Spleen (tissue), 11 donors: ENCODE measurements at regions not wholly inside any gene's neighbourhood (a gene's known extent, or its start where the extent isn't known, plus 50 kb on each side); places are given as distances from the start of the nearest gene placed in this dataset.

Experiments used
- DNase-seq: peaks from one replicate; pipeline ENCODE4 v3.0.0-alpha.2; 2020
- H3K27ac ChIP-seq, 8 donors: fragments of 200-600 bp; sonication (generic) in 7 of 8; 1 replicate in 4 of 8; 2 replicates in 4 of 8; pipeline versions ENCODE4 v1.5.0 to v1.8.0; 2016 to 2021; ENCODE audit warnings: inconsistent platforms in 4 of 8, mild to moderate bottlenecking in 4 of 8, moderate library complexity in 1 of 8
- H3K27me3 ChIP-seq, 7 donors: fragments of 200-600 bp; sonication (generic) in 6 of 7; replicated peaks in 1 of 7; 1 replicate in 4 of 7; 2 replicates in 3 of 7; pipeline versions ENCODE4 v1.5.0 to v1.8.0; 2016 to 2021; ENCODE audit warnings: inconsistent platforms in 3 of 7, mild to moderate bottlenecking in 1 of 7
- H3K36me3 ChIP-seq, 6 donors: fragments of 200-600 bp; sonication (generic) in 5 of 6; 1 replicate in 4 of 6; 2 replicates in 2 of 6; pipeline versions ENCODE4 v1.5.0 to v1.8.0; 2016 to 2021; ENCODE audit warnings: inconsistent platforms in 2 of 6
- H3K4me1 ChIP-seq, 6 donors: fragments of 200-600 bp; sonication (generic) in 5 of 6; 1 replicate in 3 of 6; 2 replicates in 3 of 6; pipeline versions ENCODE4 v1.5.0 to v1.8.0; 2016 to 2021; ENCODE audit warnings: inconsistent platforms in 3 of 6
- H3K4me3 ChIP-seq, 8 donors: fragments of 200-600 bp; sonication (generic) in 7 of 8; 1 replicate in 4 of 8; 2 replicates in 4 of 8; pipeline versions ENCODE4 v1.5.0 to v1.8.0; 2016 to 2021; ENCODE audit warnings: inconsistent platforms in 4 of 8, mild to moderate bottlenecking in 4 of 8, moderate library complexity in 2 of 8
- H3K9me3 ChIP-seq, 8 donors: fragments of 200-600 bp; sonication (generic) in 7 of 8; 1 replicate in 4 of 8; 2 replicates in 4 of 8; pipeline versions ENCODE4 v1.5.0 to v1.8.0; 2016 to 2021; ENCODE audit warnings: inconsistent platforms in 4 of 8
- CTCF ChIP-seq, 11 experiments: fragments of 200-600 bp in 7 of 11; fragments of 450-650 bp in 4 of 11; sonication (generic) in 4 of 11; IDR thresholded peaks in 8 of 11; conservative IDR thresholded peaks in 3 of 11; 1 replicate in 7 of 11; 2 replicates in 4 of 11; pipeline versions ENCODE4 v1.4.0 to v1.8.0; 2016 to 2021; ENCODE audit warnings: antibody characterized with exemption in 11 of 11, inconsistent platforms in 4 of 11, mild to moderate bottlenecking in 1 of 11
- POLR2A ChIP-seq, 3 donors: fragments of 450-650 bp; IDR thresholded peaks; one replicate each; pipeline ENCODE4 v1.5.1; 2017; ENCODE audit warnings: antibody characterized with exemption in 3 of 3, mild to moderate bottlenecking in 1 of 3
- POLR2AphosphoS5 ChIP-seq, 3 donors: sonication (generic); formaldehyde crosslinking; IDR thresholded peaks; one replicate each; pipeline ENCODE4 v1.5.1; 2017; ENCODE audit warnings: antibody characterized with exemption in 3 of 3
- WGBS, 5 donors: extraction: QIAGEN DNeasy Blood & Tissue Kit in 3 of 5; methylation state at CpG; one replicate each; pipeline versions ENCODE4 v1.1.5 to v1.1.7; 2013 to 2018; 5-methylcytosine and 5-hydroxymethylcytosine counted together
- intact Hi-C: fragments of 100-400 bp; cut with DNase I; formaldehyde crosslinking; loops from one replicate; pipeline ENCODE4 v1.15.0; 2023; ENCODE audit warnings: low total_unique reads
- donor health status: healthy with polysubstance abuse.
- donor health status: DM: no; HTN: no; CAD: no; lungs with moderate emphysema.
- donor health status: DM: no; HTN: no; CAD: no.
- donor health status: Bipolar disorder and iron deficiency.
- donor health status: healthy.
- donor health status: DM: no; HTN: no; CAD: no.
- donor health status: DM: yes; HTN: yes; CAD: no.

DNA sequence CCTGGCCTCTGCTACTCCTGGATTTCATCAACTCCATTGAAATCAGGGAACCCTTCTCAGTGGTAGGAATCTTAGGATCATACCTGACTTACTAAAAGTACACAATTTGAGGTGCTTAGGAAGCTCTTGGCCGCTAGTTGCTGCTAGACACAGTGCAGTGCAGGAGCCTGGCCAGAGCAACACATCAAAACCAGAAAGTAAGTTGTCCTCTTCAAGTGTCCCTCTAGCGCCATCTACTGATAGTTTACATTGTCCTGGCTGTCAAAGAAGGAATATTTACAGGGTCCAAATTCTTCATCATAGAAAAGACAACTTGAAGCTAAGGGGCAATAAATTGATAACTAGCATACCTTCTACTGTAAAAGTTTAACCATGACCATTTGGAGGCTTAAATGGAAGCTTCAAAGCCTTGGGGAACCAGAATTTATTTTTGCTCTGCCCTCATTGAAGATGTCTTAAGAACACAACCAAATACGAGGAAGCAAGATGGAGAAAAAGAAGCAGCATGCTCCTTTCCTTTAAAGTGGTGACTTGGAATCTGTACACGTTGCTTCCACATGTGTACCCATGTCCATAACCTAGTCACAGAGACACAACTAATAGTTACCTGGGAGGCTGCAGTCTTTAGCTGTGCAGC, 889.1 kb upstream of the GCFC2 start:
- 14 to 22% (median 19%) methylated on average over 4 of the region's 4 CpGs for WGBS, 5 donors
- Histone ChIP-seq H3K27me3 (no peaks in the 10 kb centered on the region), H3K4me1 (no peaks in the 10 kb centered on the region), H3K36me3 (no peaks in the 10 kb centered on the region), H3K27ac (no peak overlapping the region), H3K4me3 (no peak overlapping the region), H3K9me3 (no peaks in the 10 kb centered on the region)
- DNase-seq = peak; percentile 32
- intact Hi-C loops = loop anchor here (5.0 kb wide), 1 partner anchor 403 kb away; no protein-coding TSS in a partner anchor
- TF ChIP-seq CTCF (IDR thresholded peaks at IDR 0.05 in 8 of 11, conservative IDR thresholded peaks at IDR 0.05 in 3 of 11) = peak in 10 of 11 experiments; percentile 22 to 60 (median 49)
- no peak for TF ChIP-seq POLR2A (IDR thresholded peaks at IDR 0.05)

GRCh38 chr2:76584474-76584873, 873.8 kb upstream of the GCFC2 start:
- H3K4me1 ChIP-seq = no peaks in the 10 kb centered on the region
- no peak for DNase-seq
- no peaks in the 10 kb centered on the region for H3K27me3 ChIP-seq
- no peaks in the 10 kb centered on the region for H3K36me3 ChIP-seq
- TF ChIP-seq POLR2AphosphoS5 (IDR thresholded peaks at IDR 0.05) (no peak), CTCF (IDR thresholded peaks at IDR 0.05 in 8 of 11, conservative IDR thresholded peaks at IDR 0.05 in 3 of 11) (no peak), POLR2A (IDR thresholded peaks at IDR 0.05) (no peak)
- H3K9me3 ChIP-seq = peaks cover 0 to 12% (median 8%) of the 10 kb centered on the region in 8 donors
- no peak overlapping the region for H3K4me3 ChIP-seq
- intact Hi-C loops = no loop called here
- WGBS, 5 donors = 60 to 85% (median 69%) methylated on average over 3 of the region's 3 CpGs
- no peak overlapping the region for H3K27ac ChIP-seq

DNA sequence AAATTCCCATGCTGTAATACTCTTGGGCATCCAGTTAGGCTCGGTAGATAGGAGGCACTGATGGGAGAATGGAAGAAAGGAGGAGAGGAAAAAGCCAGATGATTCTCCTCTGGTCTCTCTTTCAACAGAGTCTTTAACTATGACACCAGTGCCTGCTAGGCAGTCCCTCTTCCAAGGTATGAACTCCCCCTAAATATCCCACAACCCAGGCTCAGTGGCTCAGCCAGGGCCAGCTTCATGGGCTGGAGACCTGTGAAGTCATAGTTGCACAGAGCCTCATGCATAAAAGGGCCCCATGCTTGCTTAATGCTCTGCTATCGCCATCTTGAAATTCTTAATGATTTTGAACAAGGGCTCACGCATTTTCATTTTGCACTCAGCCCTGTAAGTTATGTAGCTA, 869.2 kb upstream of the GCFC2 start:
- no peaks in the 10 kb centered on the region for H3K4me1 ChIP-seq
- no peak overlapping the region for H3K4me3 ChIP-seq
- intact Hi-C loops = no loop called here
- H3K36me3 ChIP-seq = no peaks in the 10 kb centered on the region
- WGBS, 5 donors = 84 to 95% (median 86%) methylated on average over 3 of the region's 3 CpGs
- H3K27me3 ChIP-seq = no peaks in the 10 kb centered on the region
- H3K9me3 ChIP-seq = peaks cover 0 to 12% (median 8%) of the 10 kb centered on the region in 8 donors
- H3K27ac ChIP-seq = no peak overlapping the region
- DNase-seq = no peak
- TF ChIP-seq CTCF (IDR thresholded peaks at IDR 0.05 in 8 of 11, conservative IDR thresholded peaks at IDR 0.05 in 3 of 11) = no peak
- TF ChIP-seq POLR2A (IDR thresholded peaks at IDR 0.05) = no peak
- TF ChIP-seq POLR2AphosphoS5 (IDR thresholded peaks at IDR 0.05) = no peak

- no peaks in the 10 kb centered on the region for H3K4me1 ChIP-seq
- H3K9me3 ChIP-seq = no peaks in the 10 kb centered on the region
- H3K36me3 ChIP-seq = no peaks in the 10 kb centered on the region
- intact Hi-C loops = no loop called here
- no peaks in the 10 kb centered on the region for H3K27me3 ChIP-seq
- no peak overlapping the region for H3K27ac ChIP-seq
- TF ChIP-seq CTCF (IDR thresholded peaks at IDR 0.05 in 8 of 11, conservative IDR thresholded peaks at IDR 0.05 in 3 of 11) (no peak), POLR2A (IDR thresholded peaks at IDR 0.05) (no peak), POLR2AphosphoS5 (IDR thresholded peaks at IDR 0.05) (no peak)
- no peak for DNase-seq
- no peak overlapping the region for H3K4me3 ChIP-seq
- WGBS, 5 donors = 65 to 84% (median 73%) methylated on average over 2 of the region's 2 CpGs
These were observed 862.3 kb upstream of the GCFC2 start for GRCh38 chr2:76572981-76573380.
